ENCODE measurements at regions not wholly inside any gene's neighbourhood (a gene's known extent, or its start where the extent isn't known, plus 50 kb on each side); places are given as distances from the start of the nearest gene placed in this dataset.

- no peak for TF ChIP-seq CTCF (IDR thresholded peaks at IDR 0.05; ENCODE audit: insufficient read depth, low read length, poor library complexity, severe bottlenecking)
- TF ChIP-seq EZH2phosphoT487 (conservative IDR thresholded peaks at IDR 0.05; ENCODE audit: low read length), result no peak
Measured at GRCh38 chr12:92989715-92990484, 60.8 kb upstream of the EEA1 start.

All from SU-DHL-6 (cell line).